HT1080 (cell line): ENCODE measurements at regions not wholly inside any gene's neighbourhood (a gene's known extent, or its start where the extent isn't known, plus 50 kb on each side); places are given as distances from the start of the nearest gene placed in this dataset.
A peak's percentile ranks its signal among the peaks of the same experiment; 100 is the strongest.

Experiments
- DNase-seq: peaks from one replicate; pipeline ENCODE4 v3.0.0-alpha.2; 2015; ENCODE audit warnings: low read depth

DNA sequence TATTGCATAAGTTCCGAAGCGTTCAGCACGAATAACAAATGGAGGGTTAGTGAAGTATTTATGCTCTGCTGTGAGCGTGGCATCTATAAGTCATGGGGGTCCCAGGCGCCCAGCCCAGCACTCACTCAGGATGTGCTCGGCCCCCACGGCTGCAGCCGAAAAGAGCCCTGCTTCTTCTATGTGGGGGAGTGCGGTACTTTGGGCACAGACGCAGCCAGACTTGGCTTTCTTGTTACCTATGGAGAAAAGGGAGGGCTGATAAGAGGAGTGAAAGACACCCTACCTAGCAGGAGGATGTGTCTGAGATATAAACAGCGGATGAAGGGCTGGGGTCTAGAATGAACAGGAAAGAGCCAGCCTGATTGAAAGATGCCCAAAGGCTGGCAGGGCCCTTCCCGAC lies 51.4 kb downstream of the MRPL36 start:
- DNase-seq, result no peak

DNA sequence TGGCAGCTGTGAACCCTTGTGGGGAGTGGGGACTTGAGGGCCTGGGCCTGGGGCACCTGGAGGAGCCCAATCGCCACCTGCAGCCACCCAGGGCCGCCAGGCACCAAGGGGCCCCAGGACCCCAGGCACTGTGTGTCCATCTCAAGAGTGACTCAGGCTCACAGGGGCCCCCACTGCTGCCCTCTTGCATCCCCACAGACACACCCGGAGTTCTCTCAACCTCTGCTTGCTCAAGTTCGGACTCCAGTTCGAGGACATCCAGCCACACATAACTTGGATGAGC lies 51.9 kb downstream of the MRPL36 start:
- DNase-seq, result no peak

DNA sequence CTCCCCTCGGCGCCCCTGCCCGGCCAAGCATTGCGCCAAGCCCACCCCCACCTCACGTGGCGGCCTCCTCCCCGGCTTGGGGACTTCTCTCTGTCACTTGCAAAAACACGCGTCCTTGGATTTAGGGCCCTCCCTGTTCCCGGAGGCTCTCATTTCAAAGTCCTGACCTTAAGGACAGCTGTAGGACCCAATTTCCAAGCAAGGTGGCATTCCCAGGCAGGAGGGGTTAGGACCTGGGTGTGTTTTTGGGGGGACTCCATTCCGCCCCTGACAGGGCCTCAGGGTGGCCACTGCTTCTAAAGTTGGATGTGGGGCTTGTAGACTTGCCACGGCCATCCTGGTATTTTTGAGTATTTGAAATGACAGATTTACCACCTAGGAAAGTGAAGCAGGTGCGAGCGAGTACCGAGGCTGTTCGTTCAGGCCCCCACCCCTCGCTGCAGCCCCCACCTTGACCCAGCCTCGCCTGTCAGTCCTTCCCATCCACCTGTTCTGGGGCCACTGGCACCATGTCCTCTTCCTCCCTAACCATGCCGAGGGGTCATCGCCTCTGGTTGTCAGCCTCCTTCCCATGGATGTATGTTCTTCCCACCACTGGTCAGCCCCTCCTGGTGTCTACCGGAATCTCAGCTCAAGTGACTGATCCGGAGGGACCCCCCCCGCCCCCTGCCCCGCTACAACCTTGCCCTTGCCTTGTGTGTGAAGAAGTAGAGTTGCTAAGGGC lies 52.4 kb downstream of the MRPL36 start:
- no peak for DNase-seq

DNA sequence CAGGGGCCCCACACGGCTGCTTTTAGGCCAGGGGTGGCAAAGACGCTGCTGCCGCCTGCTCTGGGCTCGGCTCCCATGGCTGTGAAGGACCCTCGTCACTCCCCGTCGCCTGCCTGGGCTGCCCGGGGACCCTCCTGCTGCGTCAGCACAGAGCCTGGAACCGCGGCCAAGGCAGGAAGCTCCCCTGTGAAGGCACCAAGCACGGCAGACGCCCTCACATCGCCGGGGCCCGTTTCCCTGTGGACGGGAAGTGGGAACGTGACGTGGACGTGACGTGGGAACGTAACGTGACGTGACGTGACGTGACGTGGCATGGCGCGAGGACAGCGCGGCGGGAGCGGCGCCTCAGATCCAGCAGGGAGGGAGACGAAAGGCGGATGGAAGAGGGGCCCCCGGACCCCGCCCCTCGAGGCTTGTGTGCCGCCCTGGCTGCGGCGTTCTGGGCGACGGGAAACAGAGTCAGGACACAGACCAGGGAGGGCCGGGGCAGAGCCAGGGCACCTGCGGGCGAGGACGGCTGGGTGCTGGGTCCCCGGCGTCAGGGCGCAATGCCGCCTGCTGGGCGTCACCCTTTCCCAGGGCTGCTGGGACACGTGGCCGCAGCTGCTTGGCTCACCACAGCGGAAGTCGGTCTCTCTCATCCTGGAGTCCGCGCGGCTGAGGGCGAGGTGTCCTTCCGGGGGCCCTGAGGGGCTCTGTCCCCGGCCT lies 53.1 kb downstream of the MRPL36 start:
- no peak for DNase-seq

DNA sequence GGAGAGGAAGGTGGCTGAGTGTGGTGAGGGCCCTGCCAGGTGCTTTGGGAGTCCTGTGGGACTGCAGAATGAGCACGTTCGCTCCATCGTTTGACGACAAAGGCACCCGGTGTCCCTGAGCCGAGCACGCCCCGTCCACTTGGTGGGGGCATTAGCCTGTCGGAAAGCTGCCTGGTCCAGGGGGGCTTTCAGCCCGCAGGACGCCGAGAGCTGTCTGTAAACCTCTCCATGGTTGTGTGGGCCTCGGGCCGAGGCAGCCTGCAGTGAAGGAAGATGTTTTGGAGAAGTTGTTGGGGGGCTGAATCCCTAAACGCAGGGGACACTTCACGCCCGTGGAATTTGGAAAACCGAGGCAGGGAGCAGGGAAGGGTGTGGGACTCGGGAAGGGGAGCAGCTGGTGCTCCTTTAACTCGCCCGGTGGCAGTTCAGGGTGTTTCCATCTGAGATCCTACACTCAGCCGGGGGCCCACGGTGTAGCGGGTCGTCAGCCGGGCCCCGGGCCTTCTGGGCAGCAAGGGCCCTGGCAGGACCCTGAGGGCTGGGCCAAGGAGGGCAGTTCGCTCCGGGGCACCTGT lies 53.8 kb downstream of the MRPL36 start:
- DNase-seq, result no peak

DNA sequence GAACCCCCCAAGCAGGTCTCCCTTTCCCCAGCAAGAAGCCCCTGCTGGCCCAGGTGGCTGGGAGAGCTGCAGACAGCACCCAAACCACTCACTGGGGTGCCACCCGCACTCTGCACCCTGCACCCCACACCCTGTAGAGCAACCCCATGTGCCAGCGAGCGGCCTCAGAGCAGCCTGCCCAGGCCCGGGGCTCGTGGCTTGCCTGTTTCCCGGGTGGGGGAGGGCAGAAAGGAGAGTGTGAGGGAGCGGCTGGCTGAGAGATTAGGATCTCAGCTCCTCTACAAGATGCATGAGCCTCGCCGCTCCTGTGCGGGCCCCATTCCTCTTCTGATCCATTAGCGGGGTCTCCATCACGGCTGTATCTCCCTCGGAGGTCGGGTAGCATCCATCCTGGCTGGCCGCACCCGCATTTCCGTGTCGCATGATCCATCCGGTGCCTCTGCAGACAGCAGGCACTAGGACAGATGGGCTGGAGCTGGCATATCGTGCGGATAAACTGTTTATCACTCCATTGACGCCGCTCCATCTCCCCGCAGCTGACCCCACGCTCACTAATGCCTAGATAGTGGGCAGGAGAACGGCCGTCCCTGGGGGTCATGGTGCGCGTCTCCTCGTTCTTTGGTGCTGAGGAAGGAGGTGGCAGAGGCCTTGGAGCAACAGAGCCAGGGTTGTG lies 54.4 kb downstream of the MRPL36 start:
- DNase-seq, result no peak

DNA sequence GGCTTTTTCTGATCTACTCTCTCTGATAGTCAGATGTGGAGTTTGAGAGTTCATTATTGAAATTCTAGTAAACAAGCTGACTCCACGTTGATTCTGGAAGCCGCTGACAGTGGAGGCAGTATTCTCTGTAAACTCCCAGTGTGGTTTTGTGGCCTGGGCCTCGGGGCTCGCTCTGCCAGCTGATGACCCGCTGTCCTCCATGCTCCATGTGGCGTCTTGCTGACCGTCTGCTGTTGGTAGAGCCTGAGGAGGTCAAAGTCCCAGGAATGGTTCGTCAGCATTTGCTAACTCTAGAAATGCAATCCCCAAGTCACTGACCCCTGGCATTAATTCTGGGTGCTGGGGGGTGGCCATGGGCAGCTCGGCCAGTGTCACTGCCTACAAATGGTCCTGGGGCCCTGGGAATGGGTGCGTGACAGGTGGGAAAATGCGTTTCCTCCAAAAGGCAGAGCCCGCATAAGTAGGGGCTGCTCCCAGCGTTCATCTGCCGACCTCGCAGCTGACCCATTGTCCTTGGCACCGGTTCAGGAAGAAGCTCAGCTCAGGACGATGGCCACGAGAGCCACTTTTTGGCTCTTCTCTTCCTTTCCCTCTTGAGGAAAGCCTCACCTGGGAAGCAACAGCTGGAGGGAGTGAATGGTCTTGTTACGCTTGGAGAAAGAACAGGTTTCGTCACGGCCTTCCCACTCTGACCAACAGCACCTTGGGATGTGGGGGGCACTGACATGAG lies 55.1 kb downstream of the MRPL36 start:
- DNase-seq, result no peak

DNA sequence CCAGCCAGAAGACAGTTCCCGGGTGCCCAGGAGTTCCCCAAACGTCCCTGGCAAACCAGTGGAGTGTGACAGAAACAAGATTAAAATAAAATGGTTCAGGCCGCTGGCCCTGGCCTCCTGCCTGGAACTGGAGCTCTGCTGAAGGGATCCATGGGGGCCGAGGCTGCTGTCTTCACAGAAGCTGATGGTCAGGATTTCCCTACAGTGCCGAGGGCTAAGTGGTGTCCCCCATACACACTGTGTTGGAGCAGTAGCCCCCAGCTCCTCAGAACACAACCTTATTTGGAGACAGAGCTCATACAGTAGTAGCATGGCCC lies 55.9 kb downstream of the MRPL36 start:
- no peak for DNase-seq

DNA sequence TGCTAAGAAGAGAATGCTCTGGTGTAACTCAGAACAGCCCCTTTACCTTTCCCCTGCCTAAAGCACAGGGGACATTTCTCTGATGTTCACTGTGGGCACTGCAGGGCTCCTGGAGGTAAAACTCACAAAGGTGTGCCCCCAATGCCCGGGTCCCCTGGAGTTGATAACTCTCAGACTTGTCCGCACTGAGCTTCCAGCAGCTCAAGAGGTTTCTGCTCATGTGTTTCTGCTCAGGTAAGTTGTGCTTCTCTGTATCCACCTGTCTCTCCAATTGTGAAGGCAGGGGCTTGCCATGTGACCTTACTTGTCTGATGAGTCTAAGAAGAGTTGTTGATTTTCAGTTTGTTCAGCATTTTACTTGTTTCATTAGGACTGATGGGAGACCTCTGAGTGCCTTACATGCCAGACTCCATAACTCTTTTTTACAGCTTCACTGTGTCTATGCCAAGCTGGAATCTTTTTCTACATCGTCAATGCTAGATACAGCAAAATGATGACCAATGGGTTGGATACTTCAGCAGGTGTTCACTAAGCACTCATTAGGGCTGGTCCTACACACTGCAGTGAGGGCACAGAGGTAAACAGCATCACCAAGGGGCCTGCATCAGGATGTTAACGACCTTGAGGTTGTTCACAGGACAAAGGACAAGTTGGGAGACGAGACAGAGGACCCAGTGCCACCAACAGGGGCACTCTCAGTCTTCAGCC lies 56.4 kb downstream of the MRPL36 start:
- DNase-seq, result no peak

DNA sequence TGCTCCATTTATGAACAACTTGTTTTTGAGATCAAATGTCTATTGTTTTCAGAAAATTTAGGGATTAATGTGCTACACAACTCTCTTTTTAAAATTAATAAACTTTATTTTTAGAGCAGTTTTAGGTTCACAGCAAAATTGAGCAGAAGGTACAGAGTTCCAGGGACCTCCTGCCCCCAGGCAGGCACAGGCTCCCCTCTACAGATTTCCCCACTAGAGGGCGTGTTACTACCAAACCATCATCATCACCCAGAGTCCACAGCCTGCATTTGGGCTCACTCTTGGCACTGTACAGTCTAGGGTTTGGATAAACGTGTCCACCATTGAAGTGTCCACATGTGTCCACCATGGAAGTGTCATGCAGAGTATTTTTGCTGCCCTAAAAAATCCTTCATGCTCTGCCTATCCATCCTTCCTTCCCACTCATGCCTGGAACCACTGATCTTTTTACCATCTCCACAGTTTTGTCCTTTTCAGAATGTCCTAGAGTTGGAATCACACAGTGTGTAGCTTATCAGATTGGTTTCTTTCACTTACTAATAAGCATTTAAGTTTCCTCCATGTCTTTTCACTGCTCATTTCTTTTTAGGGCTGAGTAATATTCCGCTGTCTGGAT lies 61.7 kb downstream of the MRPL36 start:
- peak; percentile 46 for DNase-seq

DNA sequence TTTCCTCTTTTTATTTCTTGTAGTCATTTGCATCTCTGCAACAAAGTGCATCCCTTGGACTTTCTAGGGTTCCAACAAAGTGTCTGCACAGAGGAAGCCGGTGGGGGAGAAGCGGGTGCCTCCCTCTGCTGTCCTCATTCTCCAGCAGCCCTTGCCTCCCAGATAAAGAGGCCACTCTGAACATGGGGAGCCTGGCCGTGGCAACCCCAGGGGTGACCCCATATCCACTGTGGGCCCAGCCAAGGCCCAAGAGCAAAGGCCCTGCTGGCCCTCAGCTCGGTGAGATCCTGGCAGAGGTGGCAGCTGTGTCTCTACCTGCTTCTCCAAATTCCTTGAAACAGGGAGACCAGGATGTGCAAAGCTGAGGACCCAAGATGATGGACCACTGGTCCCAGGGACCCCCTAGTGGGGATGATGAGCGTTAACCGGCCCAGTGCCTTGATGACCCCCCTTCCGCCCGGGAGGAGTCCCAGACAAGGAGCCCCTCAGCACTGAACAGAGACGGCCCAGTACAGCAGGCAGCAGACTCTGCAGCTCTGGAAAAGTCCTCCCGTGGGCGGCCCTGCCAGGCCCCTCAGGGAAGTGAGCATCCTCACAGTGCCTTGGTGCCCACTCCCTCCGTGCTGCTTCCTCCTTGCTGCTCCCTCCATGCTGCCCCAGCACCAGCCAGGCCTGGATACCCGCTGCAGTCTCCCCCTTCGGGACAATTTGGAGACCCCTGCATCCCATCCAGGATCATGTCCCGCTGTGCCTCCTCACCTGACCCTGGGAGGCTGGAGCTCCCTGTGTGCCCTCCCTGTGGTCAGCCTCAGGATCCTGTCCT lies 62.5 kb downstream of the MRPL36 start:
- DNase-seq, result no peak

DNA sequence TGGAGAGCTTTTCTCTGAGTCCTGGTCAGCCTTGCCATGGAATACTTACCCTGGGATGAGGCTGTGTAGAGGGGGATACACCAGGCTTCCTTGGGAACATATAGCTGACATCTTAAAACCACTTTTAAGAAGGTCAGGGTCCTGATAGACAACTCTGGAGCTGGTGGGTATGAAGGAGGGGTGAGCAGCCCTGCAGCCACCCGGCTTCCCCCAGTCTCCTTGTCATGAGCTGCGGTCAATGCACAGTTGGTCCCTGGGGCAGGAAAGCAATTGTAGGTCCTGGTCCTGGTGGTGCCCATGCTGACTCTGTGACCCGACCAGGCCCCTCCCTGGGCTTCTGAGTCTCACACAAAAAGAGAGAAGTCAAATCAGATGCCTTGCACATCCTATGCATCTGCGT lies 63.6 kb downstream of the MRPL36 start:
- no peak for DNase-seq

DNA sequence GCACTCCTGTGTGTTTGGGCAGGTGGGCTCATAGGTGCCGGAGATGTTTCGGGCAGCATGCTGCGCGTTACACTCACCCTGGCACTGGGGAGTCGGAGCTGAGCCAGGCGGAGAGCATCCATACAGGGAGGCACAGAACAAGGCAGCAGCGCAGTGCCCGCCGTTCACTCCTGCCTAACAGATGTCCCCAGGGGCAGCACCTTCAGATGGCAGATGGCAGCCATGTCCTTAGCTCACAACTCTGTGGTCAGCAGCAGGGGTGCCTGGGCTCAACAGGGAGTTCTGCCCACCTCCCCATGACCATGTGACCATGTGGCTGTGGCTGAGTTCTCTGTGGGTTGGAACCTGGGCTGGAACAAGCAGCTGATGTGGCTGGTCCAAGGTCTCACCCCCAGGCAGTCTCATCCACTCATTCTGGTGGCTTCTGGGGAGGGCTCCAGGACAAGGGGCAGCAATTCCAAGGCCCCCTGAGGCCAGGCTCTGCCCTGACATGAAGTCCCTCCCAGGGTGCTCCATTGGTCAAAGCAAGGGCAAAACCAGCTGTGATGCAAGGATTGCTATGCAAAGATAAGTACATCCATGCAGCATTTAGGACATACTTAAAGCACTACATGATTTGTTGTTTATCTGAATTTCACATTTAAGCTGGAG lies 64.2 kb downstream of the MRPL36 start:
- no peak for DNase-seq

DNA sequence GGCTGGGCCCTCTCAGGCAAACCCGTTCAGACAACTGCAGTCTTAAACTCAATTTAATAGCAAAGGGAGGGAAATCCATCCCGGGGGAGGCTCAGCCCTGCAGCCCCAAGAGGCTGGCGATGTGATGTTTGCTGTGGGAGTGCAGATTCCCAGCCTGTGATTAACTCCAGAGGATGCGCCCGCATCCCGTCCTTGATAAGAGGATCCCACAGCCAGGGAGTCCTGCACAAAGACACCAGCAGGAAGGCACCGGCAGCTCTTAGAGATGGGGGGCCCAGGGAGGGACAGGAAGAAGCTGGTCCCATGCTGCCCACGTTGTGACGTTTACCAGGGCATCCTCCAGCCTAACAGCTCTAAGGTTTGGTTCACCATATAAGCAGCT lies 64.7 kb downstream of the MRPL36 start:
- DNase-seq, result no peak

DNA sequence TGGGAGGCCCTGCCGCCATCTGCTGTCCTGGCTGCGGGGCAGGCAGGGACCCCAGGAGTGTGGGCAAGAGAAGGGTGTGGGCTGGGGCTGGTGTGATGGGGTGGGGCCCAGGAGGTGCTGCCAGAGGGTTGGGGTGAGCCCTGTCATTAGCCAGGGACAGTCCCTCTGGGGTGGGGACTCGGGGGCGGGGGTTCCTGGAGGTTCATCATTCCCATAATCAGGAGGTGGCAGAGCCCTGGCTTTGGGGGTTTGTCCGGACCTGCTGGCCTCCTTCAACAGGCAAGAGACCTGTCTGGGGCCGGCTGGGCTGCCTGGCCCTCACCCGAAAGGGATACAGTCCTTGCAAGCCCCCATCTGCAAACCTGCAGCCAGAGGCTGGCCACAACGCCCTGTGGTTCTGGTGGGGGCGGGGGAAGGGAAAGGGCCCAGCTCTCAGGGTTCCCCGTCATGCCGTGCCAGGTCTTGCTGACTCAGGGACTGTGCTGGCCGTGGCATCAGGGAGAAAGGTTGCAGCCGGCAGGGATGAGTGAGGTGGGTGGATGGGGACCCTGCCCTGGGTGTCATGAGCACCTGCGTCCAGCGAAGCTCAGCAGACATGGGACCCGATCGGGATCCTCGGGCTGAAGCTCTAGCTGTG lies 65.2 kb downstream of the MRPL36 start:
- no peak for DNase-seq

DNA sequence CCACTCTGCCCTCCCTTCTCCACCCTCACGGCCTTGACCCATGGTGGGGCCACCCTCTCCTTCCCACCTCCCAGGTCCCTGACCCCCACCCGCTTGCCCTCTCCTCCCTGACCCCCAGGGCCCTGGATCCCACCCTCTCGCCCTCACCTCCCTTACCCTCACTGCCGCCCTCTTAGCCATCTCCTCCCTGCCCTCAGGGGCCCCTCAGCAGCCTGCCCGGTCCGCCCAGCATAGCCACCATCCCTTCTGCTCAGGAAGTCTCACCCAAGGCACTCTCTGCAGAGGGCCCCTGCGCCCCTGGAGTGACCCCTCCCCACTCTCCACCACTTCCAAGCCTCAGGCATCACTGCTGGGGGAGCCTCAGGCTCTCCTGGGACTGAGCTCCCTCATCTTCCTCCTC lies 66.3 kb downstream of the MRPL36 start:
- DNase-seq, result no peak

DNA sequence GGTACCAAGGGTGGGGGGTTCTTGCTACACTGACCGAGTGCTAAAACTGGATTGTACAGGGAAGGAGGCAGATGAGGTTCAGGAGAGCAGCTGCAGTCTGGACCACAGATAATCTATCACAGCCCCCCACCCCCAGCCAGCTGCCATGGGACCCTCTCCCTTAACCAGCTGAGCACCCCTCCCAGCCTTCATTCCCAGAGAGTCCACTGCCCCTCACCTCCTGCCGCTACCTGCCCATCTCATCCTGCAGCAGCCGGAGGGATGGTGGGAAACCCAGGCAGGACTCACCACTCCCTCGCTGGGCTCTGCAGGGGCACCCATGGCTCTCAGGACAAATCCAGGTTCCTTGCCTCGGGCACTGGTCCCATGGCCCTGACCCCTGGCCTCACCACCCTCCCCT lies 66.7 kb downstream of the MRPL36 start:
- DNase-seq, result no peak

DNA sequence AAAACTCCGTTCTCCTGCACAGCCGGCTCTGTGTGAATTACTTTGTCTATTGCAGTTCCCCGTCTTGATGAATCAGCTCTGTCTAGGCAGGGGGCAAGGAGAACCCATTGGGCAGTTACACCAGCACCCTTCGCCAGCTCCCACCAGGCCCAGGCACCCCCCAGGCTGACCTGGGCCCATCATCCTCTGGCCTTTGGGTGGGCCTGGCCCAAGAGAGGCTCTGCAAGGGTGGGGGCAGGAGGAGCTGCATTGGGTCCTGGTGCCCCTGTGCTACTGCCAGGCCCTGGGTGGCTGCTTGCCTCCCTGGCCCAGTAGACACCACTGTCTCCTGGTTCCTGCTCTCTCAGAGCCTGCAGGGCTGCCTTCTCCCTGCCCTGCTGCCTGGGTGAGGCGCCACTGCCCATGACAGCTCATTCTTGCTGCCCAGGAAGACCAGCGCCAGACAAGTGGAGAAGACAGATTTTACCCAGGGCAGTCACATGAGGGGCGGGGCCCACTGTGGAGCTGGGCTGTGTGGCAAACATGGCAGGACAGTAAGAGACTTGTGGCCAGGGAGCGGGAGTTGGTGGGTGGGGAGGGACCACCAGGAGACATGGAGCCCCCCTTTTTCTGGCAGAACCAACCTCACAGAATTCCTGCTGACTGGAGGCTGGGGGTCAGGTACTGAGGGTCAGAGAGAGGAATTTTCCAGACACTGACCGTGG lies 67.2 kb downstream of the MRPL36 start:
- DNase-seq, result no peak
